H9 (cell line): ENCODE measurements at regions not wholly inside any gene's neighbourhood (a gene's known extent, or its start where the extent isn't known, plus 50 kb on each side); places are given as distances from the start of the nearest gene placed in this dataset.

ENCODE experiments used
- DNase-seq: peaks from one replicate; pipeline ENCODE4 v3.0.0-alpha.2; 2017
- H2AFZ ChIP-seq: one replicate; pipeline ENCODE4 v1.6.1; 2013; ENCODE audit warnings: mild to moderate bottlenecking, low read length, control low read depth, moderate library complexity
- H2AK5ac ChIP-seq: 2 replicates; pipeline ENCODE4 v1.6.1; 2013; ENCODE audit warnings: low read length, control low read depth, mixed read lengths; ENCODE audit not compliant: insufficient read length
- H2BK120ac ChIP-seq: one replicate; pipeline ENCODE4 v1.6.1; 2013; ENCODE audit warnings: low read depth, mild to moderate bottlenecking, low read length, control low read depth, inconsistent platforms; ENCODE audit not compliant: poor library complexity, severe bottlenecking
- H2BK12ac ChIP-seq: 2 replicates; pipeline ENCODE4 v1.6.1; 2013; ENCODE audit warnings: low read length, control low read depth, mixed read lengths, low read depth; ENCODE audit not compliant: insufficient read length
- H2BK15ac ChIP-seq: 2 replicates; pipeline ENCODE4 v1.6.1; 2013; ENCODE audit warnings: low read depth, low read length, control low read depth
- H2BK20ac ChIP-seq: one replicate; pipeline ENCODE4 v1.6.1; 2013; ENCODE audit warnings: low read depth, mild to moderate bottlenecking, low read length, control low read depth, inconsistent platforms; ENCODE audit not compliant: poor library complexity, severe bottlenecking
- H2BK5ac ChIP-seq: 2 replicates; pipeline ENCODE4 v1.6.1; 2013; ENCODE audit warnings: low read length, control low read depth, mixed read lengths; ENCODE audit not compliant: insufficient read length
- H3K14ac ChIP-seq: 2 replicates; pipeline ENCODE4 v1.6.1; 2013; ENCODE audit warnings: low read length, control low read depth; ENCODE audit not compliant: insufficient read depth
- H3K18ac ChIP-seq: 2 replicates; pipeline ENCODE4 v1.6.1; 2013; ENCODE audit warnings: low read depth, mild to moderate bottlenecking, mixed read lengths, low read length, control low read depth; ENCODE audit not compliant: insufficient read length
- H3K23ac ChIP-seq: 2 replicates; pipeline ENCODE4 v1.6.1; 2013; ENCODE audit warnings: low read length, control low read depth, mixed read lengths, low read depth; ENCODE audit not compliant: insufficient read length
- H3K23me2 ChIP-seq: 2 replicates; pipeline ENCODE4 v1.6.1; 2013; ENCODE audit warnings: low read depth, mild to moderate bottlenecking, mixed read lengths, low read length, control low read depth; ENCODE audit not compliant: insufficient read length, poor library complexity, severe bottlenecking
- H3K27ac ChIP-seq: 2 replicates; pipeline ENCODE4 v1.5.1; 2013; ENCODE audit warnings: low read length, control low read depth, mixed read lengths, low read depth; ENCODE audit not compliant: insufficient read length
- H3K27me3 ChIP-seq: 2 replicates; pipeline ENCODE4 v1.6.1; 2013; ENCODE audit warnings: low read length, control low read depth, inconsistent platforms; ENCODE audit not compliant: insufficient read depth
- H3K4ac ChIP-seq: 2 replicates; pipeline ENCODE4 v1.6.1; 2013; ENCODE audit warnings: low read depth, mild to moderate bottlenecking, control low read depth, inconsistent platforms, low read length, moderate library complexity
- H3K4me1 ChIP-seq: 2 replicates; pipeline ENCODE4 v1.6.1; 2013; ENCODE audit warnings: low read length, control low read depth, inconsistent platforms; ENCODE audit not compliant: insufficient read depth
- H3K4me2 ChIP-seq: 2 replicates; pipeline ENCODE4 v1.6.1; 2013; ENCODE audit warnings: low read length, control low read depth, mixed read lengths; ENCODE audit not compliant: insufficient read length, insufficient read depth
- H3K56ac ChIP-seq: 2 replicates; pipeline ENCODE4 v1.6.1; 2013; ENCODE audit warnings: low read depth, mild to moderate bottlenecking, mixed read lengths, low read length, control low read depth; ENCODE audit not compliant: insufficient read length
- H3K79me1 ChIP-seq: 2 replicates; pipeline ENCODE4 v1.6.1; 2013; ENCODE audit warnings: low read depth, mild to moderate bottlenecking, moderate library complexity, low read length, control low read depth, inconsistent platforms; ENCODE audit not compliant: insufficient read depth, poor library complexity, severe bottlenecking
- H3K79me2 ChIP-seq: 2 replicates; pipeline ENCODE4 v1.6.1; 2013; ENCODE audit warnings: low read length, control low read depth, inconsistent platforms; ENCODE audit not compliant: insufficient read depth
- H3K9ac ChIP-seq: 2 replicates; pipeline ENCODE4 v1.6.1; 2013; ENCODE audit warnings: low read length, control low read depth, mixed read lengths; ENCODE audit not compliant: insufficient read length; ENCODE audit errors: extremely low read depth
- H3K9me3 ChIP-seq: one replicate; pipeline ENCODE4 v1.6.1; 2013; ENCODE audit warnings: low read depth, low read length, inconsistent platforms; ENCODE audit not compliant: control insufficient read depth
- H3T11ph ChIP-seq: one replicate; pipeline ENCODE4 v1.6.1; 2013; ENCODE audit warnings: mild to moderate bottlenecking, low read length, control low read depth, inconsistent platforms
- H4K20me1 ChIP-seq: one replicate; pipeline ENCODE4 v1.6.1; 2013; ENCODE audit not compliant: control insufficient read depth, insufficient read length, insufficient read depth
- H4K5ac ChIP-seq: 2 replicates; pipeline ENCODE4 v1.6.1; 2013; ENCODE audit warnings: low read depth, mild to moderate bottlenecking, mixed read lengths, low read length, control low read depth; ENCODE audit not compliant: insufficient read length
- H4K8ac ChIP-seq: replicated peaks from 2 replicates; pipeline ENCODE4 v1.6.1; 2013; ENCODE audit warnings: low read length, control low read depth, mixed read lengths, low read depth; ENCODE audit not compliant: insufficient read length
- H4K91ac ChIP-seq: 2 replicates; pipeline ENCODE4 v1.6.1; 2013; ENCODE audit warnings: low read depth, mild to moderate bottlenecking, moderate library complexity, mixed read lengths, low read length, control low read depth; ENCODE audit not compliant: insufficient read length
- H3K27ac Mint-ChIP-seq, 3 experiments: 2 replicates in 2 of 3; 3 replicates in 1 of 3; pipeline ENCODE4 v1.8.0; 2020 to 2021; ENCODE audit warnings: mixed read lengths in 3 of 3, mild to moderate bottlenecking in 1 of 3, moderate library complexity in 1 of 3
- H3K27me3 Mint-ChIP-seq: 2 replicates; pipeline ENCODE4 v1.8.0; 2021; ENCODE audit warnings: low read depth, mild to moderate bottlenecking, moderate library complexity, mixed read lengths
- H3K36me3 Mint-ChIP-seq, 3 experiments: 2 replicates in 2 of 3; 3 replicates in 1 of 3; pipeline ENCODE4 v1.8.0; 2020 to 2021; ENCODE audit warnings: low read depth in 3 of 3, mixed read lengths in 3 of 3; ENCODE audit not compliant: insufficient read depth in 1 of 3
- H3K4me1 Mint-ChIP-seq, 2 experiments: 2 replicates each; pipeline ENCODE4 v1.8.0; 2020; ENCODE audit warnings: mixed read lengths in 2 of 2
- H3K4me3 Mint-ChIP-seq, 2 experiments: 2 replicates in 1 of 2; 3 replicates in 1 of 2; pipeline ENCODE4 v1.8.0; 2020 to 2021; ENCODE audit warnings: mild to moderate bottlenecking in 2 of 2, mixed read lengths in 2 of 2, moderate library complexity in 1 of 2
- H3K9me3 Mint-ChIP-seq, 2 experiments: 2 replicates in 1 of 2; 3 replicates in 1 of 2; pipeline ENCODE4 v1.8.0; 2020; ENCODE audit warnings: mild to moderate bottlenecking in 2 of 2, mixed read lengths in 2 of 2, moderate library complexity in 1 of 2
- CTCF ChIP-seq: fragments of 200-600 bp; sonication (generic); conservative IDR thresholded peaks from 3 replicates; pipeline ENCODE4 v1.8.0; 2021; ENCODE audit warnings: antibody characterized with exemption, mild to moderate bottlenecking
- WGBS: extraction: QIAGEN DNeasy Blood & Tissue Kit; methylation state at CpG from one replicate; pipeline ENCODE4 v1.1.7; 2013; ENCODE audit warnings: missing lambda C conversion rate, low lambda C conversion rate, mixed read lengths; ENCODE audit not compliant: insufficient read length; ENCODE audit errors: extremely low coverage; 5-methylcytosine and 5-hydroxymethylcytosine counted together

- Histone ChIP-seq H3K23me2 (no peaks in the 10 kb centered on the region), H3K9ac (no peak overlapping the region), H3K18ac (no peak overlapping the region), H2AK5ac (no peak overlapping the region), H3K27ac (no peak overlapping the region), H3T11ph (no peak overlapping the region), H3K4me1 (no peaks in the 10 kb centered on the region), H2BK20ac (no peak overlapping the region), H2BK12ac (no peak overlapping the region), H2AFZ (no peak overlapping the region), H4K91ac (no peak overlapping the region), H4K8ac (no peak overlapping the region), H3K27me3 (no peaks in the 10 kb centered on the region), H2BK5ac (no peak overlapping the region), H2BK120ac (no peak overlapping the region), H3K79me2 (no peaks in the 10 kb centered on the region), H3K9me3 (no peaks in the 10 kb centered on the region), H3K23ac (no peak overlapping the region), H4K20me1 (no peaks in the 10 kb centered on the region), H3K14ac (no peak overlapping the region), H3K4ac (no peak overlapping the region), H3K4me2 (no peak overlapping the region), H2BK15ac (no peak overlapping the region), H3K56ac (no peak overlapping the region), H3K79me1 (no peaks in the 10 kb centered on the region), H4K5ac (no peak overlapping the region)
- peaks cover 9 to 21% of the 10 kb centered on the region in 2 experiments for H3K4me1 Mint-ChIP-seq
- H3K4me3 Mint-ChIP-seq, result no peak overlapping the region
- 0 out of 7 replicates have a peak overlapping the region, but pooled peaks of 1 of the 3 experiments have one; percentile 1 for H3K27ac Mint-ChIP-seq
- H3K9me3 Mint-ChIP-seq, result peaks cover 0 to 2% of the 10 kb centered on the region in 2 experiments; a peak in 1 of 5 replicates
- TF ChIP-seq CTCF, result no peak
- H3K36me3 Mint-ChIP-seq, result no peaks in the 10 kb centered on the region; a peak in 1 of 7 replicates
- WGBS, result no CpG with 5 or more reads among the region's 4 CpGs
- peak; percentile 33 for DNase-seq
- no peaks in the 10 kb centered on the region for H3K27me3 Mint-ChIP-seq
Measured at GRCh38 chr1:199956005-199956404, 71.5 kb upstream of the NR5A2 start.
